Nephron (organoid): ENCODE measurements at regions not wholly inside any gene's neighbourhood (a gene's known extent, or its start where the extent isn't known, plus 50 kb on each side); places are given as distances from the start of the nearest gene placed in this dataset.
A peak's percentile ranks its signal among the peaks of the same experiment; 100 is the strongest.
"Not testable (repeated sequence)": the region's sequence is repeated elsewhere in the genome, so short reads cannot be mapped to it uniquely, and the experiment has no call there.

Source experiments
- H3K27ac Mint-ChIP-seq, 3 experiments: 2 replicates each; pipeline ENCODE4 v1.8.0; 2020; ENCODE audit warnings: mixed read lengths in 3 of 3, mild to moderate bottlenecking in 2 of 3, moderate library complexity in 1 of 3
- H3K27me3 Mint-ChIP-seq: 2 replicates; pipeline ENCODE4 v1.8.0; 2021; ENCODE audit warnings: low read depth, mild to moderate bottlenecking, moderate library complexity, mixed read lengths
- H3K36me3 Mint-ChIP-seq: 2 replicates; pipeline ENCODE4 v1.8.0; 2020; ENCODE audit warnings: low read depth, mixed read lengths
- H3K4me1 Mint-ChIP-seq: 2 replicates; pipeline ENCODE4 v1.8.0; 2020; ENCODE audit warnings: mixed read lengths
- H3K4me3 Mint-ChIP-seq, 3 experiments: 2 replicates each; pipeline ENCODE4 v1.8.0; 2020; ENCODE audit warnings: mild to moderate bottlenecking in 3 of 3, mixed read lengths in 3 of 3, moderate library complexity in 2 of 3
- H3K9me3 Mint-ChIP-seq: 2 replicates; pipeline ENCODE4 v1.8.0; 2020; ENCODE audit warnings: mixed read lengths
- CTCF ChIP-seq, 3 experiments: fragments of 200-600 bp; sonication (generic); IDR thresholded peaks; one replicate each; pipeline ENCODE4 v1.5.0; 2021; ENCODE audit warnings: antibody characterized with exemption in 3 of 3; ENCODE audit not compliant: unreplicated experiment in 3 of 3

GRCh38 chr12:31896514-31897039 lies 62.6 kb upstream of the RESF1 start:
- no peak overlapping the region for H3K4me3 Mint-ChIP-seq
- peaks cover 11% of the 10 kb centered on the region for H3K4me1 Mint-ChIP-seq
- no peak for TF ChIP-seq CTCF (IDR thresholded peaks at IDR 0.05; ENCODE audit: unreplicated experiment in 3 of 3)
- no peaks in the 10 kb centered on the region for H3K27me3 Mint-ChIP-seq
- peaks cover 8% of the 10 kb centered on the region for H3K9me3 Mint-ChIP-seq
- H3K27ac Mint-ChIP-seq = peak overlapping the region in 1 of 3 experiments; percentile 12
- peaks cover 3% of the 10 kb centered on the region for H3K36me3 Mint-ChIP-seq

DNA sequence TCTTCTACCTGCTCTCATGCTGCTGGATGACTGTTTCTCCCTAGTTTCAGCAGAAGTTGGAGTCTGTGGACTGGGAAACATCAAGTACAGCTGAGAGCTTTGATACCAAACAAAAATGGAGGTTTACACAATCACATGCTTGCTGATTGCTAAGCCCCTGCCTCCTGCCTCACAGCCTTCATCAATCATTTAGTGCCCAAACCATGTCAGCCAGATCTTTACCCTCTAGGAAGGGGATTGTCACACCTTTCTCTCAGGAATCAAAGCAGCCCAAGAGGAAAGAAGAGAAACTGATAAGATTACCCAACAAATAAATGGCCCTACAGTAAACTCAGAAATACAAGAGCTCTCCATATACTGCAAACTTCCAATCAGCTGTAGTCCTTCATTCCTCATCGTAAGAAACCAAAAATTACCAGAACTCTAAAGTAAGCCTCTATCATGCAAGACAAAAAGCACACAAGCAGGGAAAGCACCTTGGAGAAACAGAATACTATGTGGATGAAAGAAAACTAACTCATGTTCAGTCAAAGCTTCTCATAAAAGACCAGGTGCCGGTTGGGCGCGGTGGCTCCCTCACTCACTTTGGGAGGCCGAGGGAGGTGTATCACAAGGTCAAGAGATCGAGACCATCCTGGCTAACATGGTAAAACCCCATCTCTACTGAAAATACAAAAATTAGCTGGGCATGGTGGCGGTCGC lies 63.6 kb upstream of the RESF1 start:
- peaks cover 3% of the 10 kb centered on the region for H3K36me3 Mint-ChIP-seq
- peaks cover 8% of the 10 kb centered on the region for H3K9me3 Mint-ChIP-seq
- peaks cover 11% of the 10 kb centered on the region for H3K4me1 Mint-ChIP-seq

DNA sequence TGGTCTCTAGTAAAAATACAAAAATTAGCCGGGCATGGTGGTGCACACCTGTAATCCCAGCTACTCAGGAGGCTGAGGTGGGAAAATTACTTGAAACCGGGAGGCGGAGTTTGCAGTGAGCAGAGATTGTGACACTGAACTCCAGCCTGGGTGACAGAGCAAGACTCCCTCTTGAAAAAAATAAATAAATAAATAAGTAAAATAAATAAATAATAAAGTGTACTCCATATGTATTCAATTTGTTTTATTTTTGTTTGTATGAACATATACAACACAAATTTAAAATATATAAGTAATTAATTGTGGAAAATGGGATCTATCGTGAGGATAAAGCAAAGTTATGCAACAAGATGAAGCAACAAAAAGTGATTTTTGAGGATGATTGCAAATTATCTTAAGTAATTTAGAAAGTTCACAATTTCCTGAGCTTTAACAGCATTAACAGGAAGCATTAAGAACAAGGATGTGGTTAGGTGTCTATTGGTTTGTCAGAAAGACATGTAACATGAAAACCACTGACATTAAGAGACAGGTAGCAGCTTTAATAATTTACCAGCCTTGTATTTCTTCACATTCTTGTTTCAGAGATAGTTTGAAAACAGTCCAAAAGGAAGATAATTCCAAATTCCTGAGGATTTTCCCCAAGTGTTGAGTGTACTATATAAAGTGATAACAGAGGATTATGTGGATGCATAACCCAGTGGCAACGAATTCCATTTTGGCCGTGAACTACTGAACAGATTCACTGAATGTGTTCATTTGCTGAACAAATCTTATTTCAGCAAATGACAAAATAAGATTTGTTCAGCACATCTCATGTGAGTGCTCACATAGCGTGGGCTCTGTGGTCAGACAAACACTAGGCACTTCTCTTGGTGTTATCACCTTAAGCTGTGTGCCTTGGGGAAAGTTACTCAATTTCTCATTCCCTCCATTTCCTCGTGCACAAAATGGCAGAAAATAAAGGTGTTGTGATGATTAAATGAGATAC lies 68.6 kb upstream of the RESF1 start:
- no peaks in the 10 kb centered on the region for H3K27me3 Mint-ChIP-seq
- peaks cover 7% of the 10 kb centered on the region for H3K36me3 Mint-ChIP-seq
- TF ChIP-seq CTCF (IDR thresholded peaks at IDR 0.05; ENCODE audit: unreplicated experiment in 3 of 3) = no peak
- H3K9me3 Mint-ChIP-seq = peaks cover 15% of the 10 kb centered on the region
- no peaks in the 10 kb centered on the region for H3K4me1 Mint-ChIP-seq
- H3K4me3 Mint-ChIP-seq = no peak overlapping the region
- no peak overlapping the region for H3K27ac Mint-ChIP-seq

More for the DNA sequence above, 63.6 kb upstream of the RESF1 start:
- Mint-ChIP-seq H3K27me3 (no peaks in the 10 kb centered on the region), H3K4me3 (no peak overlapping the region), H3K27ac (no peak overlapping the region)
- no peak for TF ChIP-seq CTCF (IDR thresholded peaks at IDR 0.05; ENCODE audit: unreplicated experiment in 3 of 3)

GRCh38 chr12:31887109-31887811 lies 72.0 kb upstream of the RESF1 start:
- Mint-ChIP-seq H3K9me3 (peaks cover 18% of the 10 kb centered on the region), H3K4me1 (no peaks in the 10 kb centered on the region)
- no peak for TF ChIP-seq CTCF (IDR thresholded peaks at IDR 0.05; ENCODE audit: unreplicated experiment in 3 of 3)

DNA sequence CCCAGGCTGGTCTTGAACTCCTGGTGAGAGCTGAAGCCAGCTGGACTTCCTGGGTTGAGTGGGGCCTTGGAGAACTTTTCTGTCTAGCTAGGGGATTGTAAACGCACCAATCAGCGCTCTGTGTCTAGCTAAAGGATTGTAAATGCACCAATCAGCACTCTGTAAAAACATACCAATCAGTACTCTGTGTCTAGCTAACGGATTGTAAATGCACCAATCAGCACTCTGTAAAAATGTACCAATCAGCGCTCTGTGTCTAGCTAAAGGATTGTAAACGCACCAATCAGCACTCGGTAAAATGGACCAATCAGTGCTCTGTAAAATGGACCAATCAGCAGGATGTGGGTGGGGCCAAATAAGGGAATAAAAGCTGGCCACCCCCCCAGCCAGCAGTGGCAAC lies 76.5 kb upstream of the RESF1 start:
- not testable (repeated sequence) for H3K4me3 Mint-ChIP-seq, H3K36me3 Mint-ChIP-seq, H3K27ac Mint-ChIP-seq, H3K27me3 Mint-ChIP-seq
- Mint-ChIP-seq H3K4me1 (peaks cover 20% of the 10 kb centered on the region), H3K9me3 (peaks cover 13% of the 10 kb centered on the region)

More at GRCh38 chr12:31887109-31887811, 72.0 kb upstream of the RESF1 start:
- H3K36me3 Mint-ChIP-seq = peaks cover 7% of the 10 kb centered on the region
- H3K4me3 Mint-ChIP-seq = no peak overlapping the region
- no peaks in the 10 kb centered on the region for H3K27me3 Mint-ChIP-seq
- no peak overlapping the region for H3K27ac Mint-ChIP-seq

DNA sequence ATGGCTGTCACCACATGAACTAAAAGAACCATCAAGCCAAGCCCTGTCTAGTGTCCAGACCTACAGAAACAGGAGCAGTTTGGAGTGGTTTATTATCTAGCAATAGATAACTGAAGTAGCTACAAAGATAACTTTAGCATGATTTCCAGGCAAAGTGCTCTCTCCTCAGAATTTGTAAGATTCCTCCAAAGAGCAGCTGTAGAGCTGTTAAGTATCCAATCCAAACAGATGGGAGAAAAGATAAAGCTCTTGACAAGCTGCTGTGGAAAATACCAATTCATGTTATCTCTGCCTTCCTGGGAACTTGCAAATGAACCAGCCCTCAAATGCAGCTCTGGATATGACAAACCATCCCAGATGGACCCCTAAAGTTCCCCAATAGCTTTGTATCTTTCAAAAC lies 78.9 kb upstream of the RESF1 start:
- Mint-ChIP-seq H3K27ac (peak overlapping the region in 2 of 3 experiments; percentile 17 to 66), H3K4me1 (peaks cover 33% of the 10 kb centered on the region), H3K27me3 (no peaks in the 10 kb centered on the region), H3K9me3 (peaks cover 7% of the 10 kb centered on the region), H3K4me3 (no peak overlapping the region), H3K36me3 (no peaks in the 10 kb centered on the region)
- TF ChIP-seq CTCF (IDR thresholded peaks at IDR 0.05; ENCODE audit: unreplicated experiment in 3 of 3) = no peak
